ENCODE measurements at regions not wholly inside any gene's neighbourhood (a gene's known extent, or its start where the extent isn't known, plus 50 kb on each side); places are given as distances from the start of the nearest gene placed in this dataset.

DNA sequence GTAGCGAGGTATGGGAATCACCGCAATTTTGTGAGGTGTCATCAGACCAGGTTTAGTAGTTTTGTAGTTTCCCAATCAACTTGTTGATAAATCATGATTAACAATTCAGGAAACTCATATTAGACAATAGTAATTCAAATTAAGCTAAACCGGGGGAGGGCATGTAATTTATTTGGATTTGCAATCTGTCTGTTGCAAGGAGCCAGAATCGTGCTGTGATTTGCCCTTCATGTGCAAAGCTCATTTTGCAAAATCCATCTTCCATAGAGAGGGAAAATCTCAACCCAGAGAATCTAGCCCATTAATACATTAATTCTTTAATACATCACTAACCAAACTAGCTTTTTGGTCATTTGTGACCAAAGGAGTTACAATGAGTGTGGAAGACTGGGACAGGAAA, 164.7 kb upstream of the TRPM3 start:
- Histone ChIP-seq H3K4me2 (ENCODE audit: insufficient read depth, low read length) (no peak overlapping the region), H3K4me1 (ENCODE audit: control insufficient read depth, extremely low read depth, insufficient read depth, low read length) (no peaks in the 10 kb centered on the region), H2AFZ (ENCODE audit: low read depth, low read length) (no peak overlapping the region), H3K27me3 (ENCODE audit: control insufficient read depth in 2 of 2, insufficient read depth in 2 of 2, low read length in 2 of 2) (no peaks in the 10 kb centered on the region), H3K27ac (ENCODE audit: insufficient read depth, low read depth, low read length) (no peak overlapping the region), H3K36me3 (ENCODE audit: control insufficient read depth in 2 of 2, extremely low read depth in 1 of 2, insufficient read depth in 2 of 2, low read length in 2 of 2) (no peaks in the 10 kb centered on the region), H3K9me3 (replicated peaks; ENCODE audit: control insufficient read depth, insufficient read depth, low read length) (no peaks in the 10 kb centered on the region), H4K20me1 (replicated peaks; ENCODE audit: control insufficient read depth, extremely low read depth, insufficient read depth, low read length) (no peaks in the 10 kb centered on the region), H3K9me1 (replicated peaks; ENCODE audit: control insufficient read depth, extremely low read depth, insufficient read depth, low read length) (no peaks in the 10 kb centered on the region), H3K79me2 (ENCODE audit: control insufficient read depth, insufficient read depth, low read length) (no peaks in the 10 kb centered on the region), H3K4me3 (replicated peaks in 1 of 3; ENCODE audit: insufficient read depth in 1 of 3, low read depth in 1 of 3, low read length in 3 of 3) (no peak overlapping the region), H3K9ac (replicated peaks; ENCODE audit: extremely low read depth, insufficient read depth, low read length) (no peak overlapping the region)
- TF ChIP-seq FOS (IDR thresholded peaks at IDR 0.05; ENCODE audit: borderline replicate concordance, insufficient read depth, low read length): no peak
- TF ChIP-seq EZH2 (IDR thresholded peaks at IDR 0.05; ENCODE audit: borderline replicate concordance, low read depth, low read length, severe bottlenecking): no peak
- TF ChIP-seq GATA2 (IDR thresholded peaks at IDR 0.05; ENCODE audit: insufficient read depth, insufficient read length, low read depth, low read length): no peak
- TF ChIP-seq JUN (IDR thresholded peaks at IDR 0.05; ENCODE audit: borderline replicate concordance, insufficient read depth, insufficient read length, low read depth): no peak
- TF ChIP-seq MYC (IDR thresholded peaks at IDR 0.05; ENCODE audit: low read depth, low read length): no peak
- no peak for TF ChIP-seq POLR2A (IDR thresholded peaks at IDR 0.05; ENCODE audit: low read depth, low read length)
- no peak for TF ChIP-seq POLR2AphosphoS5 (IDR thresholded peaks at IDR 0.05; ENCODE audit: insufficient read depth, low read depth, low read length)
- TF ChIP-seq, protein P1, sequence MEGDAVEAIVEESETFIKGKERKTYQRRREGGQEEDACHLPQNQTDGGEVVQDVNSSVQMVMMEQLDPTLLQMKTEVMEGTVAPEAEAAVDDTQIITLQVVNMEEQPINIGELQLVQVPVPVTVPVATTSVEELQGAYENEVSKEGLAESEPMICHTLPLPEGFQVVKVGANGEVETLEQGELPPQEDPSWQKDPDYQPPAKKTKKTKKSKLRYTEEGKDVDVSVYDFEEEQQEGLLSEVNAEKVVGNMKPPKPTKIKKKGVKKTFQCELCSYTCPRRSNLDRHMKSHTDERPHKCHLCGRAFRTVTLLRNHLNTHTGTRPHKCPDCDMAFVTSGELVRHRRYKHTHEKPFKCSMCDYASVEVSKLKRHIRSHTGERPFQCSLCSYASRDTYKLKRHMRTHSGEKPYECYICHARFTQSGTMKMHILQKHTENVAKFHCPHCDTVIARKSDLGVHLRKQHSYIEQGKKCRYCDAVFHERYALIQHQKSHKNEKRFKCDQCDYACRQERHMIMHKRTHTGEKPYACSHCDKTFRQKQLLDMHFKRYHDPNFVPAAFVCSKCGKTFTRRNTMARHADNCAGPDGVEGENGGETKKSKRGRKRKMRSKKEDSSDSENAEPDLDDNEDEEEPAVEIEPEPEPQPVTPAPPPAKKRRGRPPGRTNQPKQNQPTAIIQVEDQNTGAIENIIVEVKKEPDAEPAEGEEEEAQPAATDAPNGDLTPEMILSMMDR (IDR thresholded peaks at IDR 0.05; ENCODE audit: extremely low read depth in 1 of 2, insufficient read depth in 1 of 2, low read depth in 1 of 2, low read length in 2 of 2): no peak
- TF ChIP-seq, protein P2, sequence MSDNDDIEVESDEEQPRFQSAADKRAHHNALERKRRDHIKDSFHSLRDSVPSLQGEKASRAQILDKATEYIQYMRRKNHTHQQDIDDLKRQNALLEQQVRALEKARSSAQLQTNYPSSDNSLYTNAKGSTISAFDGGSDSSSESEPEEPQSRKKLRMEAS (IDR thresholded peaks at IDR 0.05; ENCODE audit: insufficient read depth, insufficient read length): no peak
- DNase-seq (ENCODE audit: low read depth, low spot score) (no peak), FAIRE-seq (no peak)
- ChIA-PET CTCF (interaction anchor here (1.2 to 4.5 kb wide), 15 partner anchors 9 to 738 kb away, joined by 4 to 39 read pairs (median 6); partner anchors contain the start of gene CEMIP2), POLR2A (no interaction called here)
- no TSS peak for BruUV-seq (replicated peaks)
- dilution Hi-C loops (cut with MboI; ENCODE audit: extremely low pct_ligation_motif_present, low sequenced_read_pairs): no loop called here
- intact Hi-C loops (cut with micrococcal nuclease): loop anchor here (5.0 kb wide), 1 partner anchor 316 kb away; no protein-coding TSS in a partner anchor

All from endothelial cell of umbilical vein (primary cell).